ENCODE measurements at regions not wholly inside any gene's neighbourhood (a gene's known extent, or its start where the extent isn't known, plus 50 kb on each side); places are given as distances from the start of the nearest gene placed in this dataset.

DNA sequence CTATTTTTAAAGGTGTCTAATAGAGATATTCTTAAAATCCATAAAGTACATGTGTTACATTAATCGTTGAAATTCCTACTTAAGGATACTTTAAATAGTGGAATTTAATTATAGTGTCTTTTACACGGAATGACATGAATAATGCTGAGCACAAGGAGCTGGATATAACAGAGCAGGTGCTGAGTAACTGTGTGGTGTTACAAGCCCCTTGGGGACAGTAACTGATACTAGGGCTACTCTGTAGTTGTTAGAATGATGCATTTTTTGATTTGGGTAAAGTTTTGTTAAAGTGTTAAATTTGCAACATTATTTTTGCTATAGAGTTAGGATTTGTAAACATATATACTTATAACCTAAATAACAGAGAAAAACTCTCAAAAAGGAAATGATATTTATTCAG is 1496.1 kb downstream of the OTOL1 start:
- no peak for DNase-seq
- no peak overlapping the region for H3K27ac ChIP-seq
- no peak overlapping the region for H3K4me3 ChIP-seq (ENCODE audit: low read depth, low read length)
- TF ChIP-seq, protein P1, sequence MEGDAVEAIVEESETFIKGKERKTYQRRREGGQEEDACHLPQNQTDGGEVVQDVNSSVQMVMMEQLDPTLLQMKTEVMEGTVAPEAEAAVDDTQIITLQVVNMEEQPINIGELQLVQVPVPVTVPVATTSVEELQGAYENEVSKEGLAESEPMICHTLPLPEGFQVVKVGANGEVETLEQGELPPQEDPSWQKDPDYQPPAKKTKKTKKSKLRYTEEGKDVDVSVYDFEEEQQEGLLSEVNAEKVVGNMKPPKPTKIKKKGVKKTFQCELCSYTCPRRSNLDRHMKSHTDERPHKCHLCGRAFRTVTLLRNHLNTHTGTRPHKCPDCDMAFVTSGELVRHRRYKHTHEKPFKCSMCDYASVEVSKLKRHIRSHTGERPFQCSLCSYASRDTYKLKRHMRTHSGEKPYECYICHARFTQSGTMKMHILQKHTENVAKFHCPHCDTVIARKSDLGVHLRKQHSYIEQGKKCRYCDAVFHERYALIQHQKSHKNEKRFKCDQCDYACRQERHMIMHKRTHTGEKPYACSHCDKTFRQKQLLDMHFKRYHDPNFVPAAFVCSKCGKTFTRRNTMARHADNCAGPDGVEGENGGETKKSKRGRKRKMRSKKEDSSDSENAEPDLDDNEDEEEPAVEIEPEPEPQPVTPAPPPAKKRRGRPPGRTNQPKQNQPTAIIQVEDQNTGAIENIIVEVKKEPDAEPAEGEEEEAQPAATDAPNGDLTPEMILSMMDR (IDR thresholded peaks at IDR 0.05; ENCODE audit: low read depth, low read length), result no peak
- no peaks in the 10 kb centered on the region for H3K36me3 ChIP-seq
- no peaks in the 10 kb centered on the region for H3K9me3 ChIP-seq (ENCODE audit: severe bottlenecking)
- H3K27me3 ChIP-seq (ENCODE audit: insufficient read depth, low read depth, severe bottlenecking), result no peaks in the 10 kb centered on the region

DNA sequence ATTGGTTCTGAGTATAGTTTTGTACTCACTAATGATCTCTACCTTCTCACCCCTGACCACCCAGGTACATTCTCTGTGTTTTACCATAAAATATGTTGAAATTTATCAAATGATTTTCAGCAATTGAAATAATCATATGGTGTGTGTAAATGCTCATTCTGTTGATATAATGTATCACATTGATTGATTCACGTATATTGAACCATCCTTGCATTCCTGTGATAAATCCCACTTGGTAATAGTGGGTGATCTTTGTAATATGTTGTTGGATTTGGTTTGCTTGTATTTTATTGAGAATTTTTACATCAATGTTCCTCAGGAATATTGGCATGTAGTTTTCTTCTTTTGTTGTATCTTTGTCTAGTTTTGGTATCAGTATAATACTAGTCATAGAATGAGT is 1497.6 kb downstream of the OTOL1 start:
- DNase-seq, result no peak
- TF ChIP-seq, protein P1 (IDR thresholded peaks at IDR 0.05; ENCODE audit: low read depth, low read length), result no peak
- no peaks in the 10 kb centered on the region for H3K36me3 ChIP-seq
- H3K27me3 ChIP-seq (ENCODE audit: insufficient read depth, low read depth, severe bottlenecking), result no peaks in the 10 kb centered on the region
- no peak overlapping the region for H3K4me3 ChIP-seq (ENCODE audit: low read depth, low read length)
- no peaks in the 10 kb centered on the region for H3K9me3 ChIP-seq (ENCODE audit: severe bottlenecking)
- no peak overlapping the region for H3K27ac ChIP-seq

DNA sequence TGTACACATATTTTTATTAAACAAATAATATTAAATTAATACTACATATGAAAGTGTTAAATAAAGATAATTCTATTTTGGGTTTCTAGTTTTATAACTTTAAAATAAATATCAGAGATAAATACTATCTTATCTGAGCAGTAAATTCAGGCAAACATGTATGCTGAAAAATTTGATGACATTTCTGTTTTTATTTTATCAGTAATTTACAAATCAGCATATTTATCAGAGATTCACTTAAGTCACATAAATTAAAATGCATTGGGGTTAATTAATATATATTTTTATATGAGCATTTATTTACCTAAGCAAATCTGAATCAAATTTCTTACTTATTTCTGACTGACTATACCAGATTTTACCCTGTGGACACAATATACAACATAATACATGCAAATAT is 1499.8 kb downstream of the OTOL1 start:
- TF ChIP-seq, protein P1 (IDR thresholded peaks at IDR 0.05; ENCODE audit: low read depth, low read length), result no peak
- Histone ChIP-seq H3K4me3 (ENCODE audit: low read depth, low read length) (no peak overlapping the region), H3K27me3 (ENCODE audit: insufficient read depth, low read depth, severe bottlenecking) (no peaks in the 10 kb centered on the region), H3K9me3 (ENCODE audit: severe bottlenecking) (no peaks in the 10 kb centered on the region), H3K27ac (no peak overlapping the region), H3K36me3 (no peaks in the 10 kb centered on the region)
- no peak for DNase-seq

DNA sequence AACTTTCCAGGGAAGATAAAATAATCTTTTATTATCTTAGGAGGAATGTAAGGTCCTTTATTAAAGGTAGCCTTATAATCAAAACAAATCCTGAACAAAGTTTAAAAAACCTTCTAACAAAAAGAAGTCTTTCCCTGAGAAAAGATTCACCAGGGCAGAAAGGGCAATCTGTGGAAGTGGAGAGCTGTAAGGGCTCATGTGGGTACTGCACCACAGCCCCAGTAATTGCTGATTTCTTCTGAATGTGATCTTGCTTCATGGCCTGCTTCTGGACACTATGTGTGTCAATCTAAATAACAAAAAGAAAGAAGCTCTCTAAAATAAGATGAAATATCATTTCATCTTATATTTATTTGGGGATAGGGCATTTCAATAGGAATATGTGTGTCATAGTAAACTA is 1501.6 kb downstream of the OTOL1 start:
- no peaks in the 10 kb centered on the region for H3K9me3 ChIP-seq (ENCODE audit: severe bottlenecking)
- DNase-seq, result no peak
- H3K27me3 ChIP-seq (ENCODE audit: insufficient read depth, low read depth, severe bottlenecking), result no peaks in the 10 kb centered on the region
- no peaks in the 10 kb centered on the region for H3K36me3 ChIP-seq
- no peak overlapping the region for H3K4me3 ChIP-seq (ENCODE audit: low read depth, low read length)
- TF ChIP-seq, protein P1 (IDR thresholded peaks at IDR 0.05; ENCODE audit: low read depth, low read length), result no peak
- H3K27ac ChIP-seq, result no peak overlapping the region

DNA sequence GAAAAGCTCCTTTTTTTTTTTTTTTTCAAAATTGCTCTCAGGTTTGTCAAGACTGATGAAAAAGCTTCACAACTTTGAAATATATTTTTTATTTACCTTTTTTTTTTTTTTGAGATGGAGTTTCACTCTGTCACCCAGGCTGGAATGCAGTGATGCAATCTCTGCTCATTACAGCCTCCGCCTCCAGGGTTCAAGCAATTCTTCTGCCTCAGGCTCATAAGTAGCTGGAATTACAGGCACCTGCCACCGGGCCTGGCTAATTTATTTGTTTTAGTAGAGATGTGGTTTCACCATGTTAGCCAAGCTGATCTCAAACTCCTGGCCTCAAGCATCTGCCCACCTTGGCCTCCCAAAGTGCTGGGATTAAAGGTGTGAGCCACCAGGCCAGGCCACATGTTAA is 1515.0 kb downstream of the OTOL1 start:
- Histone ChIP-seq H3K27me3 (ENCODE audit: insufficient read depth, low read depth, severe bottlenecking) (no peaks in the 10 kb centered on the region), H3K4me3 (ENCODE audit: low read depth, low read length) (no peak overlapping the region), H3K36me3 (no peaks in the 10 kb centered on the region), H3K9me3 (ENCODE audit: severe bottlenecking) (no peaks in the 10 kb centered on the region), H3K27ac (no peak overlapping the region)
- no peak for DNase-seq
- TF ChIP-seq, protein P1 (IDR thresholded peaks at IDR 0.05; ENCODE audit: low read depth, low read length), result no peak

DNA sequence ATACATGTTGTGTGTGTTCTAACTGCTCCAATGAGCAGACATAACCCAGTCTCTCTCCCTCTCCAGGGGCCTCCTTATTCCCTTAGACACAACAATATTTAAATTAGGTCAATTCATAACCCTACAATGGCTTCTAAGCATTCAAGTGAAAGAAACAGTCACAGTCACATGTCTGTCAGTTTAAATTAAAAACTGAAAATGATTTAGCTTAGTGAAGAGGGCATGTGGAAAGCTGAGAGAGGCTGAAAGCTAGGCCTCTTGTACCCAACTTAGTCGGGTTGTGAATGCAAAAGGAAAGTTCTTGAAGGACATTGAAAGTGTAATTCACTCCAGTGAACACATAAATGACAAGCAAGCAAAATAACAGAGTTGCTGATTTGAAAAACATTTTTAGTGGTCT is 1519.6 kb downstream of the OTOL1 start:
- H3K27ac ChIP-seq, result no peak overlapping the region
- TF ChIP-seq, protein P1 (IDR thresholded peaks at IDR 0.05; ENCODE audit: low read depth, low read length), result no peak
- H3K9me3 ChIP-seq (ENCODE audit: severe bottlenecking), result no peaks in the 10 kb centered on the region
- no peak for DNase-seq
- no peak overlapping the region for H3K4me3 ChIP-seq (ENCODE audit: low read depth, low read length)
- no peaks in the 10 kb centered on the region for H3K27me3 ChIP-seq (ENCODE audit: insufficient read depth, low read depth, severe bottlenecking)
- no peaks in the 10 kb centered on the region for H3K36me3 ChIP-seq
